Fibroblast of mammary gland (primary cell): ENCODE measurements at regions not wholly inside any gene's neighbourhood (a gene's known extent, or its start where the extent isn't known, plus 50 kb on each side); places are given as distances from the start of the nearest gene placed in this dataset.
A peak's percentile ranks its signal among the peaks of the same experiment; 100 is the strongest.

Source experiments
- DNase-seq: peaks from one replicate; pipeline ENCODE4 v3.0.0-alpha.2; 2010; ENCODE audit warnings: low read depth
- H3K4me3 ChIP-seq: 2 replicates; pipeline ENCODE4 v1.5.1; 2011; ENCODE audit warnings: low read depth, mild to moderate bottlenecking, low read length, moderate library complexity; ENCODE audit not compliant: control insufficient read depth
- CTCF ChIP-seq: conservative IDR thresholded peaks from 2 replicates; pipeline ENCODE4 v1.5.1; 2011; ENCODE audit warnings: low read depth, low read length, inconsistent platforms; ENCODE audit not compliant: control insufficient read depth, insufficient read depth

- no peak for DNase-seq
- no peak overlapping the region for H3K4me3 ChIP-seq
- TF ChIP-seq CTCF: no peak
Measured at GRCh38 chrX:39965051-39965573, 132.6 kb downstream of the BCOR start.

GRCh38 chrX:39966176-39966575, 131.6 kb downstream of the BCOR start:
- H3K4me3 ChIP-seq: no peak overlapping the region
- no peak for TF ChIP-seq CTCF
- DNase-seq: peak; percentile 6

GRCh38 chrX:39967348-39967747, 130.4 kb downstream of the BCOR start:
- H3K4me3 ChIP-seq: no peak overlapping the region
- peak; percentile 18 for DNase-seq
- no peak for TF ChIP-seq CTCF

GRCh38 chrX:39969099-39969818, 128.5 kb downstream of the BCOR start:
- no peak overlapping the region for H3K4me3 ChIP-seq
- DNase-seq: no peak
- no peak for TF ChIP-seq CTCF

- no peak for TF ChIP-seq CTCF
- no peak overlapping the region for H3K4me3 ChIP-seq
- no peak for DNase-seq
Measured at GRCh38 chrX:39969819-39970504, 127.8 kb downstream of the BCOR start.

- no peak for TF ChIP-seq CTCF
- no peak for DNase-seq
- no peak overlapping the region for H3K4me3 ChIP-seq
Measured at GRCh38 chrX:39971760-39972159, 126.0 kb downstream of the BCOR start.
